ENCODE measurements at regions not wholly inside any gene's neighbourhood (a gene's known extent, or its start where the extent isn't known, plus 50 kb on each side); places are given as distances from the start of the nearest gene placed in this dataset.
"Not testable (repeated sequence)": the region's sequence is repeated elsewhere in the genome, so short reads cannot be mapped to it uniquely, and the experiment has no call there.

- DNase-seq (no peak), ATAC-seq (no peak)
Observed at GRCh38 chr12:119931402-119931801, 54.3 kb upstream of the CIT start.

- DNase-seq (no peak), ATAC-seq (no peak)
Observed at GRCh38 chr12:119932921-119933320, 55.8 kb upstream of the CIT start.

GRCh38 chr12:119934780-119935179, 54.3 kb upstream of the BICDL1 start:
- not testable (repeated sequence) for DNase-seq, ATAC-seq

- no peak for ATAC-seq
- DNase-seq, result no peak
Observed at GRCh38 chr12:119936705-119937311, 52.2 kb upstream of the BICDL1 start.

GRCh38 chr12:119938049-119938667, 50.9 kb upstream of the BICDL1 start:
- ATAC-seq, result peak; percentile 59

More at GRCh38 chr12:119938049-119938667, 50.9 kb upstream of the BICDL1 start:
- peak; percentile 76 for DNase-seq

All from stimulated activated naive CD8-positive, alpha-beta T cell treated with anti-CD3 and anti-CD28 coated beads, Interleukin-15, Interleukin-2, amounts not matched to agents 100 U/mL and 50 U/mL, for 24 hours (primary cell).